GM12878 (cell line): ENCODE measurements at regions not wholly inside any gene's neighbourhood (a gene's known extent, or its start where the extent isn't known, plus 50 kb on each side); places are given as distances from the start of the nearest gene placed in this dataset.
"Not testable (repeated sequence)": the region's sequence is repeated elsewhere in the genome, so short reads cannot be mapped to it uniquely, and the experiment has no call there.

Source experiments
- CHD4 ChIP-seq: fragments of 200-600 bp; sonication (generic); IDR thresholded peaks from 2 replicates; pipeline ENCODE4 v1.6.1; 2016; ENCODE audit warnings: mild to moderate bottlenecking
- CTCF ChIP-seq, 3 experiments: IDR thresholded peaks in 2 of 3; conservative IDR thresholded peaks in 1 of 3; 2 replicates each; pipeline ENCODE4 v1.5.1; 2011; ENCODE audit warnings: low read depth in 3 of 3, low read length in 3 of 3, mild to moderate bottlenecking in 3 of 3, control low read depth in 2 of 3, moderate library complexity in 2 of 3, inconsistent platforms in 1 of 3, mixed read lengths in 1 of 3; ENCODE audit not compliant: control insufficient read depth in 2 of 3, insufficient read depth in 1 of 3; ENCODE audit errors: extremely low read depth in 1 of 3
- EZH2 ChIP-seq: IDR thresholded peaks from 2 replicates; pipeline ENCODE4 v1.6.1; 2012; ENCODE audit warnings: low read depth, mild to moderate bottlenecking, control low read depth, inconsistent platforms, low read length, borderline replicate concordance; ENCODE audit not compliant: control insufficient read depth
- HDAC2 ChIP-seq: fragments of 200-600 bp; sonication (generic); IDR thresholded peaks from 2 replicates; pipeline ENCODE4 v1.6.1; 2017
- PBX3 ChIP-seq: IDR thresholded peaks from 2 replicates; pipeline ENCODE4 v1.6.1; 2011; ENCODE audit warnings: mild to moderate bottlenecking, low read depth, low read length, moderate library complexity; ENCODE audit not compliant: insufficient replicate concordance
- RAD21 ChIP-seq: IDR thresholded peaks from 2 replicates; pipeline ENCODE4 v1.6.1; 2011; ENCODE audit warnings: mild to moderate bottlenecking, low read depth, low read length, moderate library complexity; ENCODE audit not compliant: insufficient read depth
- RFX5 ChIP-seq: IDR thresholded peaks from 2 replicates; pipeline ENCODE4 v1.6.1; 2011; ENCODE audit warnings: low read depth, low read length, improper control_type of control experiment
- SPI1 ChIP-seq: IDR thresholded peaks from 2 replicates; pipeline ENCODE4 v1.6.1; 2011; ENCODE audit warnings: low read depth, mild to moderate bottlenecking, low read length, moderate library complexity, borderline replicate concordance; ENCODE audit not compliant: insufficient read depth
- TAF1 ChIP-seq: IDR thresholded peaks from 2 replicates; pipeline ENCODE4 v1.6.1; 2011; ENCODE audit warnings: mild to moderate bottlenecking, low read depth, low read length, borderline replicate concordance
- ZNF24 ChIP-seq: fragments of 450-650 bp; IDR thresholded peaks from 2 replicates; pipeline ENCODE4 v1.6.1; 2017; ENCODE audit warnings: antibody characterized with exemption, mild to moderate bottlenecking

DNA sequence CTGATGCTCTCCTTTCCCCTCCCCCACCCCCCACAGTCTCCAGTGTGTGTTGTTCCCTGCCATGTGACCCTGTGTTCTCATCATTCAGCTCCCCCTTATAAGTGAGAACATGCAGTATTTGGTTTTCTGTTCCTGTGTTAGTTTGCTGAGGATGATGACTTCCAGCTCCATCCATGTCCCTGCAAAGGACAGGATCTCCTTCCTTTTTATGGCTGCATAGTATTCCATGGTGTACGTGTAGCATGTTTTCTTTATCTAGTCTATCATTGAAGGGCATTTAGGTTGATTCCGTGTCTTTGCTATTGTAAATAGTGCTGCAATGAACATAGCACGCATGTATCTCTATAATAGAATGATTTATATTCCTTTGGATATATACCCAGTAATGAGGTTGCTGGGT, 162.3 kb downstream of the ERMARD start:
- not testable (repeated sequence) for TF ChIP-seq EZH2; ZNF24; CTCF (IDR thresholded peaks at IDR 0.05 in 2 of 3, conservative IDR thresholded peaks at IDR 0.05 in 1 of 3; ENCODE audit: control insufficient read depth in 2 of 3, extremely low read depth in 1 of 3, insufficient read depth in 1 of 3, low read depth in 3 of 3, low read length in 3 of 3); RFX5; TAF1; HDAC2; RAD21; PBX3; SPI1; CHD4
